NCI-H1436 (cell line): ENCODE measurements at regions not wholly inside any gene's neighbourhood (a gene's known extent, or its start where the extent isn't known, plus 50 kb on each side); places are given as distances from the start of the nearest gene placed in this dataset.
"Not testable (repeated sequence)": the region's sequence is repeated elsewhere in the genome, so short reads cannot be mapped to it uniquely, and the experiment has no call there.

Source experiments
- DNase-seq: peaks from one replicate; lab custom pipeline; 2025; lab: John Stamatoyannopoulos, UW

GRCh38 chr15:29648415-29648814 lies 173.9 kb downstream of the TJP1 start:
- DNase-seq, result not testable (repeated sequence)

GRCh38 chr15:29645841-29646240 lies 176.4 kb downstream of the TJP1 start:
- no peak for DNase-seq

DNA sequence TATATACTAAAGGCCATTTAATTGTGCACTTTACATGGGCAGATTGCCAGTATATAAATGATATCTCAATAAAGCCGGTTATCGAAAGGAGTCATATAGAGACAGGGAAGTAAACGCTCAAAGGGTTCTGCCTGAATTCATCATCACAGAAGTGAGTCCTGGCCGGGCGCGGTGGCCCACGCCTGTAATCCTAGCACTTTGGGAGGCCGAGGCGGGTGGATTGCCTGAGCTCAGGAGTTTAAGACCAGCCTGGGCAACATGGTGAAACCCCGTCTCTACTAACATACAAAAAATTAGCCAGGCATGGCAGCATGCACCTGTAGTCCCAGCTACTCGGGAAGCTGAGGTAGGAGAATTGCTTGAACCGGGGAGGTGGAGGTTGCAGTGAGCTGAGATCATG lies 177.9 kb downstream of the TJP1 start:
- not testable (repeated sequence) for DNase-seq

DNA sequence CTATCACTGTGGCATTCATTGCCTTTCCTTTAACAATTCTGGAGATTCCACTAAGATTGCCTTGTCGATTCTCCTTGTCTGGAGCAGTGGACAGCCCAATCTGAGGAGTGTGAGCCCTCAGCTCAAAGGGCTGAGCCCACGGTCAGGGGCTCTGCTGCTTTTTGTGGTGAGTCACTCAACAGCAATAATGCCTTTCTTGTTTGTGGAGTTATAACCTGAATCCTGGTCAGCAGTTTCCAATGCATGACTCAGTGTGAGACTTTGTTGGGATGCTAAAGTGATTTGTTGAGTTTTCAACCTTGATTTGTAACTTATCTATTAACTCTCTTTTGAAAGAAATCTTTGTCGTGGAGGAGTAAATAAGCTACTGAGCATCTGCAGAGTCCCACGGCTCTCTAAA lies 183.5 kb downstream of the TJP1 start:
- DNase-seq, result no peak

- DNase-seq, result no peak
Observed at GRCh38 chr15:29638011-29638410, 184.3 kb downstream of the TJP1 start.

- no peak for DNase-seq
Observed at GRCh38 chr15:29637555-29637954, 184.7 kb downstream of the TJP1 start.

DNA sequence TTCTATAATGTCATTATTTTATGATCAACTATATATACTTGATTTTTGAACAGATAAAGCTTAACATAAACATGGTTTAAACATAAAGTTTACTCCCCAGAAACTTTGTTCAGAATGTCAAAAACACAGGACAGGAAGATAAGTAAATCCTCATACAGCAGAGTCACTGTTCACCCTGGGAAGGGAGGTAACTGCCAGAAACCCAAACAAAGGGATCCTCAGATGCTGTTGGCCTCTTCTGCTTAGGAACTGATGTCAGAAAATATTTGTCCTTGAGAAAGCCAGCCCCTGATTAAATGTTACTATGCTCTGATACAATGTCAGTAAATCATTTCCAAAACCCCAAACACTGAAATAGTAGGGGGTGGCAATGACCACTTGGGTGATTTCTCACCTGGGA lies 185.3 kb downstream of the TJP1 start:
- no peak for DNase-seq

- no peak for DNase-seq
Observed at GRCh38 chr15:29636140-29636539, 186.1 kb downstream of the TJP1 start.

GRCh38 chr15:29635513-29636098 lies 186.7 kb downstream of the TJP1 start:
- DNase-seq, result no peak

GRCh38 chr15:29633971-29634370 lies 188.3 kb downstream of the TJP1 start:
- no peak for DNase-seq

DNA sequence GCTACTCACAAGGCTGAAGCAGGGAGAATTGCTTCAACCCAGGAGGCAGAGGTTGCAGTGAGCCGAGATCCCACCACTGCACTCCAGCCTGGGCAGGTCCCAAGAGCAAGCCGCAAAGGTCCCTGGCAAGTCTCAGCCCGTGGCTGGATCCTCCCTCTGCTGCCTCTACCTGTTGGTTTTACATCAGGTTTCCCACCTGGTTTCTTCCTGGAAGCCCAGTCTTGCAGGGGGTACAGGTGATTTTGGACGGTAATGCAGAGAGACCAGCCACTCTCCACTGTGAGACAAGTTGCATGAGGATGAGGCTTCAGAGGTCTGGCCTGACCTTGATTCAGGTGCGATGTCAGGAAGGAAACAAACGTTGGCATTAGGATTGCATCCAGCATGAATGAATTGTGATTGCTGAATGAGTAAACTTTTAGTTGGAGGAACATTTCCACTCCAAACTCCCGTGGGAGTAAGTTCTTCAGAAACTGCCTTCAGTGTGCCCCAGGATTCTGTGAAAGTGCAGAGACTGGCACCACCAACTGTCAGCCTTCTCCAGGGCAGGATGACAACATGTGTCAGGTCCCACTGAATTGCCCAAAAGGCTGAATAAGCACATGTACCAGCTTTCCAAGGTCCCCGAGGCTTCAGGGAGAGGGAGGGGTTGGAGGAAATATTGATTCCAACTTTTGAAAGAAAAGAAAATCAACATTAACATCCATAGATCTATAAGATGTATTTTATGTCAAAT lies 189.4 kb downstream of the TJP1 start:
- DNase-seq, result no peak

DNA sequence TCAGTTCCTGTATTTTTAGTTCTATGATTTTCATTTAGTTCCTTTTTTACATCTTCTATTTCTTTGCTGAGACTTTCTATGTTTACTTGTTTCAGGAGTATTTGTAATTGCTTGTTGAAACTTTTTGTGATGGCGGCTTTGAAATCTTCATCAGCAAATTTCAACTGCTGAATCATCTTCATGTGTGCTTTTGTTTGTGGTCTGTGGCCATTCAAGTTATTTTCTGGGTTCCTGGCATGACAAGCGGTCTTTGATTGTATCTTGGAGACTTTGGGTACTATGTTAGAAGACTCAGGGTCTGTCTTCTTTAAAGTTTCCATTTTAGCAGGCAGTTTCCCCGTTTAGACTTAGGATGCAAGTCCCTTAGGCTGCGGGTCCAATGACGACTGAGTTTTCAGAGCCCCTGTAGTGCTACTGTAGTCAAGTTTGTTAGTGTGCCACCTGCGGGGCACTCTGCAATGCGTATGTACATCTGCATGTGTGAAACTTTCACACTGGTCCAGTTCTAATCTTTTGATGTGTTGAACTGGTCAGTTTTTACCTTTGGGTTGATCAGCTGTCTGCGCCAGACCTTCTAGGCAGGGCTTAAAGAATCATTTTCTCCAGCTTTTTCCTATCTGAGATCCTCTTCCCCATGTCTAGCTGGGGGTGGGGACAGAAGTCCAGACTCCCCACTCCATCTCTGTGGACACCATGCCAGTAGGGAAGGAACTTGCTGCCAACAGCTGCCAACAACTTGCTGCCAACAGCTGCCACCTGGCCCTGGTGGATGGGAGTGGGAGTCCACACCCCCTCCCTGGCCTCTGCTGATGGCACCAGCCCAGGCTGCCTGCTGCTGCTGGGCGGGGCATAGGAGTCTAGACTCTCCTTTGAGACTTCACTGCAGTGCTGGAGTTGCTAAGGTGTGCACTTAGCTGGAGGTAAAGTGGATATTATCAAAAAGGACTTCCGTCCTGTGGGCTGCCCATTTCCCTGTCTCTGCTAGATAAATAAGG lies 190.9 kb downstream of the TJP1 start:
- no peak for DNase-seq

- DNase-seq, result no peak
Observed at GRCh38 chr15:29624271-29624670, 198.0 kb downstream of the TJP1 start.

DNA sequence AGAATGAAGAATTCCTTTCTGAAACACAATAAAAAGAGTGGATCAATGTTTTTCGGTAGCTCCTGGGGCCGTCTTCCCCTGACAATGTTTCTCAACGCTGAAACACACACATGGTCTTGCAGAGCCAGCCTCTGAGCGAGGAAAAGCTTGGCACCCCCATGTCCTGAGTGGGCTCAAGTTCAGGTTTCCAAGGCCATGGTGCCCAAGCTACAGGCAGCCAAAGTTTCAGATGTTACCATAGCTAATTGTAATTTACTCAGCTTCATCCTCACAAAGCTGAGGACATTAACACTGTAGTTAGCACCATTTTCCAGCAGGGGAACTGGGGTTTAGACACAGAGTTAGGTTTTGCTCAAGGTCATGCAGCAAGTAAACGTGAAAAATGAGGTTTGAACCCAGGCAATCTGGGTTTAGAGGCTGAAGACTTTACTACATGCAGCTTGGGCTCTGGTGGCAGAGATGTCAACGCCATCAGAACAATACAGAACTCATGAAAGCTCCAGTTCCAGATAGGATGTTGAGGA lies 199.1 kb downstream of the TJP1 start:
- no peak for DNase-seq

DNA sequence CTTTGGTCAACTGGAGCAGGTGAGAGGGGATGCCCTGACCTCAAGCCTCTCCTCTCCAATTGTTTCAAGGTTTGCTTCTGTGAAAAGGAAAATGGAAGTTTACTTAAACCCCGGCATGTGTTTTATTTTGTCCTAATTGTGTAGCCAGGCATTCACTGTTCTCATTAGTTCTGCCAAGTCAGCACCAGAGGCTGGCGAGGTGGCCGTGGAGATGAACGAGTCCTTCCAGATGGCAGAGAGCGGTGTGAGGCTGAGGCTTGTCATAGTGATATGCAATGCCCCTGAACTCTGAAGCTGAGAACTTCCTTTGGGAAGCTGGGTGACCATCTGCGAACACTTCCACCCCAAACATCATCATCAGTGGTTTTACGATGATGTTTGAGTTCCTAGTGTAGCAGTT lies 199.6 kb downstream of the TJP1 start:
- DNase-seq, result no peak

- DNase-seq, result no peak
Observed at GRCh38 chr15:29621616-29622015, 200.7 kb downstream of the TJP1 start.

- DNase-seq, result no peak
Observed at GRCh38 chr15:29618586-29618985, 203.7 kb downstream of the TJP1 start.

DNA sequence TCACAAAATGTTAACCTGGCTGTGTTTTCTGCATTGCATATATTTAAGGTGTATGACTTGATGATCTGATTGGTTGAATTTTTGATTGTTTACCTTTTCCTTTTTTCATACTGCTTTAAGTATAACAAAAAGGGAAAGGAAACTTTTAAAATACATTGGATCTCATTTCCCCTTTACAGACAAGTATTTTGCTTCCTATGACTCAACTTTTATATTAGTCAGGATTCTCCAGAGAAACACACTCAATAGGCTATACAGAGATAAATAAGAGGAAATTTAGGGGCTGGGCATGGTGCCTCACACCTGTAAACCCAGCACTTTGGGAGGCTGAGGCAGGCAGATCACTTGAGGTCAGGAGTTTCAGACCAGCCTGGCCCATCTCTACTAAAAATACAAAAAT lies 205.8 kb downstream of the TJP1 start:
- no peak for DNase-seq

DNA sequence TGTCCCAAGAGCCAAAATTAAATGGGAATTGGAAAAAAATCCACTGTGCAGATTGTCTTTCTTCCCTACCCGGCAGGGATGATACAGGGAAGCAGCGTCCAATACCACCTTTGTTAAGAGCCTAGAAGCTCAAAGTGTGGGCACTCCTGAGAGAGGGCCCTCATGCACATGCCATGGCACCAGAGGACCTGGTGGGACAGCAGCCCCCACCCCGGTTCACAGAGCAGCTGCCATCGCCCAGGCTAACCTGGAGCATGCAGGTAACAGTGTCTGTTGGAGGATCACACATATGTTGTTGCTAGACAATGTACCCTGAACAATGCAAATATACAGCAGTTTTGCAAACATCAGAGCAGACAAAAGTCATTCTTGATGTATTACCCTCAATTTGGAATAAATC lies 206.5 kb downstream of the TJP1 start:
- no peak for DNase-seq

GRCh38 chr15:29613951-29614382 lies 208.3 kb downstream of the TJP1 start:
- DNase-seq, result no peak

- no peak for DNase-seq
Observed at GRCh38 chr15:29612701-29613100, 209.6 kb downstream of the TJP1 start.

GRCh38 chr15:29612096-29612495 lies 210.2 kb downstream of the TJP1 start:
- no peak for DNase-seq
